CD4-positive, CD25-positive, alpha-beta regulatory T cell (primary cell): ENCODE measurements at regions not wholly inside any gene's neighbourhood (a gene's known extent, or its start where the extent isn't known, plus 50 kb on each side); places are given as distances from the start of the nearest gene placed in this dataset.

Experiments
- ATAC-seq, 2 donors: fragments of 150-1000 bp; cut with Tn5 transposase; one replicate each; pipeline ENCODE4 v1.10.0; 2021; ENCODE audit warnings: low read depth in 2 of 2, moderate number of reproducible peaks in 2 of 2, moderate library complexity in 1 of 2
- DNase-seq, 3 donors: peaks; one replicate each; pipeline versions ENCODE4 v3.0.0 to v3.0.0-alpha.2; 2012 to 2022; ENCODE audit warnings: mixed read lengths in 1 of 3
- H3K27ac ChIP-seq: one replicate; pipeline ENCODE4 v1.7.0; 2013; ENCODE audit warnings: mild to moderate bottlenecking, low read length; ENCODE audit not compliant: insufficient read depth, poor library complexity, severe bottlenecking
- H3K27me3 ChIP-seq: one replicate; pipeline ENCODE4 v1.7.0; 2013; ENCODE audit warnings: low read length; ENCODE audit not compliant: control insufficient read depth, insufficient read depth
- H3K36me3 ChIP-seq: one replicate; pipeline ENCODE4 v1.7.0; 2013; ENCODE audit warnings: mild to moderate bottlenecking, low read length, moderate library complexity; ENCODE audit not compliant: control insufficient read depth, insufficient read depth
- H3K4me1 ChIP-seq: 2 replicates; pipeline ENCODE4 v1.7.0; 2013; ENCODE audit warnings: mild to moderate bottlenecking, low read length; ENCODE audit not compliant: insufficient read depth, control insufficient read depth, poor library complexity, severe bottlenecking
- H3K4me3 ChIP-seq: one replicate; pipeline ENCODE4 v1.7.0; 2013; ENCODE audit warnings: low read depth, mild to moderate bottlenecking, low read length, moderate library complexity
- H3K9me3 ChIP-seq, 2 experiments: 1 replicate in 1 of 2; 2 replicates in 1 of 2; pipeline ENCODE4 v1.7.0; 2013; ENCODE audit warnings: low read length in 2 of 2, mild to moderate bottlenecking in 1 of 2, moderate library complexity in 1 of 2; ENCODE audit not compliant: control insufficient read depth in 2 of 2
- H3K27ac Mint-ChIP-seq, 3 donors: one replicate each; pipeline ENCODE4 v1.8.0; 2020 to 2022; ENCODE audit warnings: mild to moderate bottlenecking in 3 of 3, mixed read lengths in 3 of 3, moderate library complexity in 2 of 3
- H3K27me3 Mint-ChIP-seq: one replicate; pipeline ENCODE4 v1.8.0; 2022; ENCODE audit warnings: mild to moderate bottlenecking, mixed read lengths
- H3K36me3 Mint-ChIP-seq: one replicate; pipeline ENCODE4 v1.8.0; 2020; ENCODE audit warnings: mixed read lengths
- H3K4me1 Mint-ChIP-seq, 4 donors: one replicate each; pipeline ENCODE4 v1.8.0; 2020 to 2022; ENCODE audit warnings: mixed read lengths in 4 of 4, mild to moderate bottlenecking in 1 of 4
- H3K4me3 Mint-ChIP-seq, 4 donors: one replicate each; pipeline ENCODE4 v1.8.0; 2020 to 2022; ENCODE audit warnings: mild to moderate bottlenecking in 4 of 4, mixed read lengths in 4 of 4, moderate library complexity in 3 of 4
- H3K9me3 Mint-ChIP-seq, 7 donors: one replicate each; pipeline ENCODE4 v1.8.0; 2020 to 2022; ENCODE audit warnings: mixed read lengths in 7 of 7, mild to moderate bottlenecking in 3 of 7, moderate library complexity in 2 of 7

- Mint-ChIP-seq H3K4me3 (no peak overlapping the region), H3K27ac (no peak overlapping the region), H3K27me3 (peaks cover 4% of the 10 kb centered on the region), H3K4me1 (no peaks in the 10 kb centered on the region), H3K36me3 (no peaks in the 10 kb centered on the region), H3K9me3 (peaks cover 0 to 6% (median 0%) of the 10 kb centered on the region in 7 donors)
- DNase-seq: no peak
- no peak for ATAC-seq
- Histone ChIP-seq H3K4me1 (no peaks in the 10 kb centered on the region), H3K4me3 (no peak overlapping the region), H3K9me3 (no peaks in the 10 kb centered on the region), H3K27ac (no peak overlapping the region), H3K27me3 (no peaks in the 10 kb centered on the region), H3K36me3 (no peaks in the 10 kb centered on the region)
Measured at GRCh38 chr11:70740488-70740851, 342.1 kb downstream of the CTTN start.

GRCh38 chr11:70741085-70741484 lies 342.8 kb downstream of the CTTN start:
- Mint-ChIP-seq H3K9me3 (peaks cover 0 to 5% (median 0%) of the 10 kb centered on the region in 7 donors), H3K27me3 (peaks cover 4% of the 10 kb centered on the region), H3K4me1 (no peaks in the 10 kb centered on the region)

DNA sequence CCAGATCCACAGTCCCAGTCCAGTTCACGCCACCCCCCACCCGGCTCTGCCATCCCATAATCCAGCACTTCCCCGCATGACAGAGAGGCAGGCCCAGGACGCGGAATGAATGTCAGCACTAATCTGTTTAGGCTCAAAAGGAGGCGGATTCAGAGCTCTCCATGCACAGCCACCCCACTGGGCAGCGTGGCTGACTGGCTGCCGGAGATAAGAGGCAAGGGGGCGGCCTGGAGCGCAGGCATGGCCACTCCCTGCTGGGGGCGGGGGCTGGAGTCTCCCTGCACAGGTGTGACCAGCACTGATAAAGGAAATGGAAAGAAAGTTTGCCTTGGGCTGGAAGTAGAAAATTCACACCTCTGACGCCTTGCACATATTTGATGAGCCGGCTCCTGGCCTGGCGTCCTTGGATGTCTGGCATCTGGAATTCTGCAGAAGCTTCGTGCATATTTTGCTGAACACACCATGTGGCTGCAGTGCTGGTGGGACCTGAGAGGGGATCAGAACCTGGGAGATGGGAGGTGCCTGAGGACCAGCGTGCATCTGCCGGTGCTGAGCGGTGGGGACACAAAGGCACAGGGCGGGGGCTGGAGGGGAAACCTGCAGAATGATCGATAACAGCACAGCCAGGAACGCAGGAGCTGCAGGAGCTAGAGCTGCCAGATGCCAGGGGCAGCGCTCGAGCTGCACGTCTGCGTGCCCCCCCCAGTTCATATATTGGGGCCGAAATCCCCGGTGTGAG lies 344.4 kb downstream of the CTTN start:
- no peak overlapping the region for H3K4me3 ChIP-seq
- H3K4me1 ChIP-seq: no peaks in the 10 kb centered on the region
- ATAC-seq (no peak), DNase-seq (no peak)
- H3K9me3 Mint-ChIP-seq: peaks cover 0 to 3% (median 0%) of the 10 kb centered on the region in 7 donors
- H3K27me3 ChIP-seq: no peaks in the 10 kb centered on the region
- no peaks in the 10 kb centered on the region for H3K4me1 Mint-ChIP-seq
- H3K36me3 ChIP-seq: no peaks in the 10 kb centered on the region
- no peak overlapping the region for H3K4me3 Mint-ChIP-seq
- no peaks in the 10 kb centered on the region for H3K9me3 ChIP-seq
- no peaks in the 10 kb centered on the region for H3K36me3 Mint-ChIP-seq
- peaks cover 4% of the 10 kb centered on the region for H3K27me3 Mint-ChIP-seq
- no peak overlapping the region for H3K27ac ChIP-seq
- no peak overlapping the region for H3K27ac Mint-ChIP-seq

More at GRCh38 chr11:70741085-70741484, 342.8 kb downstream of the CTTN start:
- ATAC-seq (no peak), DNase-seq (no peak)
- H3K9me3 ChIP-seq: no peaks in the 10 kb centered on the region
- H3K27ac Mint-ChIP-seq: no peak overlapping the region
- no peak overlapping the region for H3K4me3 ChIP-seq
- H3K27ac ChIP-seq: no peak overlapping the region
- no peaks in the 10 kb centered on the region for H3K27me3 ChIP-seq
- no peaks in the 10 kb centered on the region for H3K36me3 Mint-ChIP-seq
- H3K36me3 ChIP-seq: no peaks in the 10 kb centered on the region
- no peaks in the 10 kb centered on the region for H3K4me1 ChIP-seq
- H3K4me3 Mint-ChIP-seq: no peak overlapping the region

DNA sequence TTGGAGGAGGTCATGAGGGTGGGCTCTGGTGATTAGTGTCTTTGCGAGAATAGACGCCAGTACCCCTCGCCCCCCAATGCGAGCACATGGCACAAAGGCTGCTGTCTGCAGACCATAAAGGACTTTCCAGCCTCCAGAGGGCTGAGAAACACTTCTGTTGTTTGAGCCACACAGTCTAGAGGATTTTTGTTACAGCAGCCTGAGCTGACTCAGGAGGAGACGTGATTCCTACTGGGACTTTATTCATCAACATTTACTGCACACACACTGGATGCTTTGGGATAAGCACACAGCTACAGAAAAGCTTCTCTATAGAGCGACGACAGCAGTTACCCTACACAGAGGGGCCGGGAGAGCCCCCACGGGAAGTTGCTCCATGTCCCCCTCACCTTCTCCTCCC lies 345.0 kb downstream of the CTTN start:
- H3K27me3 ChIP-seq: no peaks in the 10 kb centered on the region
- Mint-ChIP-seq H3K4me3 (no peak overlapping the region), H3K9me3 (peaks cover 0 to 3% (median 0%) of the 10 kb centered on the region in 7 donors), H3K27me3 (peaks cover 4% of the 10 kb centered on the region), H3K27ac (no peak overlapping the region), H3K4me1 (no peaks in the 10 kb centered on the region), H3K36me3 (no peaks in the 10 kb centered on the region)
- H3K4me3 ChIP-seq: no peak overlapping the region
- ATAC-seq (no peak), DNase-seq (no peak)
- no peak overlapping the region for H3K27ac ChIP-seq
- H3K4me1 ChIP-seq: no peaks in the 10 kb centered on the region
- no peaks in the 10 kb centered on the region for H3K9me3 ChIP-seq
- no peaks in the 10 kb centered on the region for H3K36me3 ChIP-seq

- no peak overlapping the region for H3K4me3 ChIP-seq
- no peaks in the 10 kb centered on the region for H3K27me3 ChIP-seq
- Mint-ChIP-seq H3K9me3 (peaks cover 0 to 3% (median 0%) of the 10 kb centered on the region in 7 donors), H3K36me3 (no peaks in the 10 kb centered on the region), H3K27ac (no peak overlapping the region), H3K4me3 (no peak overlapping the region), H3K27me3 (peaks cover 4% of the 10 kb centered on the region), H3K4me1 (no peaks in the 10 kb centered on the region)
- no peaks in the 10 kb centered on the region for H3K4me1 ChIP-seq
- no peaks in the 10 kb centered on the region for H3K9me3 ChIP-seq
- no peak overlapping the region for H3K27ac ChIP-seq
- DNase-seq (no peak), ATAC-seq (no peak)
- H3K36me3 ChIP-seq: no peaks in the 10 kb centered on the region
Measured at GRCh38 chr11:70743941-70744351, 345.6 kb downstream of the CTTN start.

DNA sequence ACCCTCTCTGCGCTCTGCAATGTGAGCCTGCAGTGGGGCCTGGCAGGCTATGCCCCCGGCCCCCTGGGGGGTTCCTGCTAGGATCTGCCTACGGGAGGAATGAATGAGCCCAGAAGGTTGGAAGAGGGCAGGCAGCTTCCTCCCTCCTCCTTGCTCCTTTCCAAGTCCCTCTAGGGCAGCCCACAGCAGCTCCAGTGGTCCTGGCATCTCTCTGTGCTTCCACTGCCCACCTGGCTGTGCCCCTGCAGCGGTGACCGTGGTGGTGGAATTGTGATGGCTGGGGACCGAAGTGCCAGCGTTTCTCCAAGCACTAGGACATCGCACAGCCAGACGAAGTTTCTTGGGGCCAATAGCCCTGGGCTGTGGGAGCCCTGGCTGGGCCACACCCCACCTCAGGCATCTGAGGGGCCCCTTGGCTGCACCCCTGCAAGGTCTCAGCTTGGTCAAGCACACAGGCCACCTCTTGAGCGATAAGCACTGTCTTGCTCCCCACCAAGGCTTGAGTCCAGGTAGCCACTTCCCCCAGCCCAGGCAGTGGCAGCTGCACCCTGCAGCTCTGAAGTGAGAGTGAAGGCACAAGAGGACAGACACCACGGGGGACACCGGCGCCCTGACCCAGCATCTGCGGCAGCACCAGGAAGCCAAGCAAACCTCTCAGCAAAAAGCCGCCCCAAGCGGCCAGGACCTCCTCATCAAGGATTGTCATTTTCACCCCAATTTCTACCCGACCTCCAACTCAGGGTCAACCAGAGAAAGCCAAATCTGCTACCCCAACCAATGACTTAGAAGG lies 346.3 kb downstream of the CTTN start:
- ATAC-seq (no peak), DNase-seq (no peak)
- Histone ChIP-seq H3K4me3 (no peak overlapping the region), H3K27ac (no peak overlapping the region), H3K27me3 (no peaks in the 10 kb centered on the region), H3K9me3 (no peaks in the 10 kb centered on the region), H3K36me3 (no peaks in the 10 kb centered on the region), H3K4me1 (no peaks in the 10 kb centered on the region)
- Mint-ChIP-seq H3K27me3 (peaks cover 4% of the 10 kb centered on the region), H3K27ac (no peak overlapping the region), H3K9me3 (peaks cover 0 to 7% (median 0%) of the 10 kb centered on the region in 7 donors), H3K36me3 (no peaks in the 10 kb centered on the region), H3K4me3 (no peak overlapping the region), H3K4me1 (no peaks in the 10 kb centered on the region)

GRCh38 chr11:70745451-70745850 lies 347.1 kb downstream of the CTTN start:
- Mint-ChIP-seq H3K4me1 (no peaks in the 10 kb centered on the region), H3K9me3 (peaks cover 0 to 12% (median 2%) of the 10 kb centered on the region in 7 donors), H3K27ac (no peak overlapping the region), H3K36me3 (no peaks in the 10 kb centered on the region), H3K27me3 (peaks cover 4% of the 10 kb centered on the region), H3K4me3 (no peak overlapping the region)
- Histone ChIP-seq H3K27ac (no peak overlapping the region), H3K4me1 (no peaks in the 10 kb centered on the region), H3K9me3 (peaks cover 2 to 6% of the 10 kb centered on the region in 2 experiments), H3K36me3 (no peaks in the 10 kb centered on the region), H3K4me3 (no peak overlapping the region), H3K27me3 (no peaks in the 10 kb centered on the region)
- ATAC-seq (no peak), DNase-seq (no peak)
